ENCODE measurements at regions not wholly inside any gene's neighbourhood (a gene's known extent, or its start where the extent isn't known, plus 50 kb on each side); places are given as distances from the start of the nearest gene placed in this dataset.

DNA sequence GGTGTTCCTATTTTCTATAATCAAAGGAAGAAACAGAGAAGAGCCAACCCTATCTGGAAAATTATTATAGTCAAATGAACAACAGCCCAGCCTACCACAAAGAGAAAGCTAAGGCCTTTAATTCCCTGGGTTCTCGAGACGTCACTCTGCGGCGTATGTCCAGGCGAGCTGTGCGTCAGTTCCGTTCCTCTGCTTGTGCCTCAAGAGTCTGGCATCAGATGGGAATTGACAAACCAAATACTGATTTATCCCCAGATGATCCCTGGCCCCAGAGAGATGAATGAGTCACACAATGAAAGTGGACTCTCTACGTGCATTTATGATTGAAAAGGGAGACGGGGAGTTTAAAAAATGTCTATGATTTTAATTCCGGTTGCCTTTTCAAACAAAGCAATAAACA, 151.6 kb upstream of the PDE10A start:
- Histone ChIP-seq H3K4me3 (no peak overlapping the region), H3K9me3 (ENCODE audit: low read depth, low read length) (no peaks in the 10 kb centered on the region), H3K36me3 (ENCODE audit: insufficient read depth, low read length) (no peaks in the 10 kb centered on the region), H3K9ac (ENCODE audit: insufficient read length) (no peak overlapping the region), H3K27ac (no peak overlapping the region)
- no peak for DNase-seq (ENCODE audit: low read depth, low spot score)
- TF ChIP-seq EZH2 (IDR thresholded peaks at IDR 0.05) (no peak), POLR2AphosphoS5 (IDR thresholded peaks at IDR 0.05; ENCODE audit: borderline replicate concordance, low read depth, low read length) (no peak), FOXP2 (optimal IDR thresholded peaks at IDR 0.05; ENCODE audit: control extremely low read depth, extremely low read length, insufficient read depth) (no peak)

DNA sequence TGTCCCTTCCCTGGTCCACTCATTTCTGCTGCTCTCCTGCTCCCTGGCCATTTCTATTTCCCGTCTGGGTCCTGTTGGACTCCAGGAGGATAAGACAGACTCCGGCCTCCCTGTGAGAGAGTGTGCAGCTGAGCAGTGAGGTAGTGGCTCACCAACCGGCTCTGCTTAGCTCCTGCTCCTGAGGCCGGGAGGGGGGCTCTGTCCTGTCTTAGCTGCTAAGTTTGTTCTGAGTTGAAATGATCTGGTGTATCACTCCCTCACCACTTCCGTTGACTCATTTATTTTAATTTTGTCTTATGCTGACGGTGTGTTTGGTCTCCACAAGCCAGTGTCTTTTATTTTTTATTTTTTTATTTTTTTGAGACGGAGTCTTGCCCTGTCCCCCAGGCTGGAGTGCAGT, 148.5 kb upstream of the PDE10A start:
- DNase-seq (ENCODE audit: low read depth, low spot score) = no peak
- H3K9me3 ChIP-seq (ENCODE audit: low read depth, low read length) = no peaks in the 10 kb centered on the region

DNA sequence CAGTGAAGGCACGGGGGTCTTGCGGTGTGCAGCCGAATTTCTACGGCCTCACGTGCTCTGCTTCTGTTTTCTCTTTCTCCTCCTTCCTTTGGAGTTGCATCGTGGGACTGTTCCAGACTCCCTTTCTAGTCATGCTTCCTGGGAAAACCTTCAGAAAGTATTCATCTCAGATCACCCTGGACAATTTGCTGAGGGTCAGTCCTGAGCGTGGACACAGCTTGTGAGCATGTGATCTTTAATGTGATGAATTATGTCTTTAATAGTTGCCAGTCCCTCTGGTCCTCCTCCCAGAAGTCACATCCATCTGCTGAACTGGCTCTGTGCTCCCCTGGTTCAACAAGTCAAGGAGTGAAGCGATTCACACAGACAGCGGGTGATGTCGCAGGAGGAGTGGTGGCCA, 145.0 kb upstream of the PDE10A start:
- Histone ChIP-seq H3K9ac (ENCODE audit: insufficient read length) (no peak overlapping the region), H3K4me3 (no peak overlapping the region), H3K36me3 (ENCODE audit: insufficient read depth, low read length) (no peaks in the 10 kb centered on the region), H3K9me3 (ENCODE audit: low read depth, low read length) (no peaks in the 10 kb centered on the region), H3K27ac (no peak overlapping the region)
- TF ChIP-seq EZH2 (IDR thresholded peaks at IDR 0.05) (no peak), POLR2AphosphoS5 (IDR thresholded peaks at IDR 0.05; ENCODE audit: borderline replicate concordance, low read depth, low read length) (no peak), FOXP2 (optimal IDR thresholded peaks at IDR 0.05; ENCODE audit: control extremely low read depth, extremely low read length, insufficient read depth) (no peak)
- no peak for DNase-seq (ENCODE audit: low read depth, low spot score)

More for the DNA sequence above, 148.5 kb upstream of the PDE10A start:
- H3K4me3 ChIP-seq = no peak overlapping the region
- no peak overlapping the region for H3K9ac ChIP-seq (ENCODE audit: insufficient read length)
- TF ChIP-seq FOXP2 (optimal IDR thresholded peaks at IDR 0.05; ENCODE audit: control extremely low read depth, extremely low read length, insufficient read depth) (no peak), EZH2 (IDR thresholded peaks at IDR 0.05) (no peak), POLR2AphosphoS5 (IDR thresholded peaks at IDR 0.05; ENCODE audit: borderline replicate concordance, low read depth, low read length) (no peak)
- no peak overlapping the region for H3K27ac ChIP-seq
- H3K36me3 ChIP-seq (ENCODE audit: insufficient read depth, low read length) = no peaks in the 10 kb centered on the region

DNA sequence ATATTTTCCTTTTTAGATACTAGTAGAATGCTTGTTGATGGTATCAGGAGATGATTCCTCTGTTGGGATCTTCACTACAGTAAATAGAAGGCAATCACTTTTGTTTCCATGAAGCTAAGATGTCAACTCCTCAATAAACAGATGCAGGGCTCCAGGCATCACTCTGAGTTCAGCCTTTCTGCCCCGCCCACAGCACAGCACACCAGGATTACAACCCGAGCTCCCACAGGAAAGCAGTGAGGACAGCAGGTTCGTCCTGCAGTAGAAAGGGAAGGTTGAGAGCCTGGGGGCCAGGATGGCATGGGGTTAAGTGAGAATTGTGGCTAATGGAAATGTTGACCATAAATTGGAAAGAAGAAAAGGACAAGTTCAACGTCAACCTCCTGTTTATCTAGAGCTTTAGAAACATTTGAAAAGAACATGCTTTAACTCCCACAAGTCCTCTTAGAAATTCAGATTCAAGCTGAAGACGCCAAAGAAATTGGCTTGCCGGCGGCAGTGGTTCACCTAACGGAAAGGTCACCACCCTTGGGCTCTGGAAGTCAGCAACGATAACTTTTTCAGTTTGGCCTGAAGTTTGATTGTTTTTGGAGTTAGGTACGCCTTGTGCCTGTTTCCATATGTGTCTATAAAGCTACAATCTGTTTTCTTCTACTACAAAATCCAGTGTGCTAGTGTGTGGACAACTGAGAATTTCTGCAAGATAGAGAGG, 144.4 kb upstream of the PDE10A start:
- Histone ChIP-seq H3K9ac (ENCODE audit: insufficient read length) (no peak overlapping the region), H3K9me3 (ENCODE audit: low read depth, low read length) (no peaks in the 10 kb centered on the region), H3K36me3 (ENCODE audit: insufficient read depth, low read length) (no peaks in the 10 kb centered on the region), H3K27ac (no peak overlapping the region), H3K4me3 (no peak overlapping the region)
- DNase-seq (ENCODE audit: low read depth, low spot score) = no peak
- no peak for TF ChIP-seq FOXP2 (optimal IDR thresholded peaks at IDR 0.05; ENCODE audit: control extremely low read depth, extremely low read length, insufficient read depth)
- TF ChIP-seq EZH2 (IDR thresholded peaks at IDR 0.05) = no peak
- no peak for TF ChIP-seq POLR2AphosphoS5 (IDR thresholded peaks at IDR 0.05; ENCODE audit: borderline replicate concordance, low read depth, low read length)

DNA sequence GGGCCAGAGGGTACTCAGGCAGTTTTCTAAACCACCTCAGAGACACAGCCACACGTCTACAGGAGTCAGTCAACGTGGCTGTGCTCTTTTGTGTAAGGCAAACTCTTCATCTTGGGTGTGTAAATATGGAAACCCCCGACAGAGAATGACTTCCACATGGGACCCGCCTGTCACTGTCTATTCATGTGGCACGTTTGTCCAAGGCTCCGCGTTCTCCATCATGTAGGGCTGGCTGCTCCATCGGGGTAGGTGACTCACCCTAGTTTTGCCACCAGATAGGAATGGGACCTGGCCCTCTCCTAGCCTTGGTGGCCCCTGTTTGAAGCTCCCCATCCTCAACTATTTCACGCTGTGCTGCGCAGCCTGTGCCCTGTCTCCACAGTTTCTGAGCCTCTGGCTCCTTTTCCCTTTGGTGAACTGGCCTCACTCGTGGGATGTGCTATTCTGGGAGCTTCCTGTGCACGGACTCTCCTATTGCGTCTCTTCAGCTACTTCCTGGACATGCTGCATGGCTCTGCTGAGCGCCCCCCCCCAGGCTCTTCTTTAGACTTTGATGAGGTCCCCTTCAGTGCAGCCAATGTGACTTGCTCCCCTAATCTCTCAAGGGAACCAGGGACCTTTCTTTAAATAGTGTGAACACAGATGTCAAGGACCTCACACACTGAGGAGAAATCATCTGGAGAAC, 143.2 kb upstream of the PDE10A start:
- DNase-seq (ENCODE audit: low read depth, low spot score) = no peak
- Histone ChIP-seq H3K9ac (ENCODE audit: insufficient read length) (no peak overlapping the region), H3K9me3 (ENCODE audit: low read depth, low read length) (no peaks in the 10 kb centered on the region), H3K4me3 (no peak overlapping the region), H3K27ac (no peak overlapping the region), H3K36me3 (ENCODE audit: insufficient read depth, low read length) (no peaks in the 10 kb centered on the region)
- no peak for TF ChIP-seq EZH2 (IDR thresholded peaks at IDR 0.05)
- no peak for TF ChIP-seq POLR2AphosphoS5 (IDR thresholded peaks at IDR 0.05; ENCODE audit: borderline replicate concordance, low read depth, low read length)
- TF ChIP-seq FOXP2 (optimal IDR thresholded peaks at IDR 0.05; ENCODE audit: control extremely low read depth, extremely low read length, insufficient read depth) = no peak

DNA sequence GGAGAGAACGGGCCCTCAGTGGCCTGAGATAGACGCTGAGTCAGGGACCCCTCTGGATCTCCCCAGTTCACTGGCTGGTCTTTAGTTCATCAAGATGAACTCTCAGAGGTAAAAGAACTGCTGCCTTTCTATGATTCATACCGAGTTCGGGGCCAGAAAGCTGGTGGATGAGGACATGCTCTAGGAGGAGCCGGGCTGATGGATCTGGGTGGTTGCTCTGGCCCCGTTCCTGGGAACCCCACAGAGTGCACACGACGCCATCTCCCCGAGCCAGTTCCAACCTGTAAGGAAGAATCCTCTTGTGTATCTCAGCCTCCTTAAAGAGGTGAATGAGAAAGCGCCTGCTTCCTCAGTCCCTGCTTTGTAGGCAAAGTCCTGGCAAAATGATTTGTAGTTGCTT, 142.6 kb upstream of the PDE10A start:
- TF ChIP-seq EZH2 (IDR thresholded peaks at IDR 0.05) (no peak), POLR2AphosphoS5 (IDR thresholded peaks at IDR 0.05; ENCODE audit: borderline replicate concordance, low read depth, low read length) (no peak), FOXP2 (optimal IDR thresholded peaks at IDR 0.05; ENCODE audit: control extremely low read depth, extremely low read length, insufficient read depth) (no peak)
- no peak overlapping the region for H3K4me3 ChIP-seq
- DNase-seq (ENCODE audit: low read depth, low spot score) = no peak
- H3K36me3 ChIP-seq (ENCODE audit: insufficient read depth, low read length) = no peaks in the 10 kb centered on the region
- H3K9ac ChIP-seq (ENCODE audit: insufficient read length) = no peak overlapping the region
- H3K27ac ChIP-seq = no peak overlapping the region
- no peaks in the 10 kb centered on the region for H3K9me3 ChIP-seq (ENCODE audit: low read depth, low read length)

DNA sequence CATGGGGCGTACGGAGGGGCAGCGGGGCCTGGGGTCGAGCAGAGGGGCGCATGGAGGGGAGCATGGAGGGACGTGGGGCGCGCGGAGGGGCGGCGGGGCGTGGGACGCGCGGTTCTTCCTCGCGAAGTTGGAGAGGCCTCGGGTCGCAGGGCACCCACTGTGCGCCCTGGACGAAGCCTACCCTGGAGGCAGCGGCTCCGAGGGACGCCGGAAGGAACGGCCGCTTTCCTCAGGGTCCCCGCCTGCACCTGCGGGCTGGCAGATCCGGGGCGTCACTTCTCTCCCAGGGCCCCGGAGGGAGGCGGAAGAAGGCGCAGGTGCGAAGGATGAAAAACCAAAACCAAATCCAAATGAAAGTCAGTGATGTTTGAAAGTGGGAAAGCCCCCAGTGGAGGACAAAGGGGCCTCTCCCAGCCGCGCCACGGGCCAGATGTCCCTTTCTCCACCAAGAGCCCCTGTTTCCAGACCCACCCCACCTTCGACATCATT, 142.1 kb upstream of the PDE10A start:
- no peaks in the 10 kb centered on the region for H3K36me3 ChIP-seq (ENCODE audit: insufficient read depth, low read length)
- no peak overlapping the region for H3K27ac ChIP-seq
- DNase-seq (ENCODE audit: low read depth, low spot score) = no peak
- TF ChIP-seq FOXP2 (optimal IDR thresholded peaks at IDR 0.05; ENCODE audit: control extremely low read depth, extremely low read length, insufficient read depth) = no peak
- no peak for TF ChIP-seq POLR2AphosphoS5 (IDR thresholded peaks at IDR 0.05; ENCODE audit: borderline replicate concordance, low read depth, low read length)
- no peak for TF ChIP-seq EZH2 (IDR thresholded peaks at IDR 0.05)
- H3K9me3 ChIP-seq (ENCODE audit: low read depth, low read length) = no peaks in the 10 kb centered on the region
- no peak overlapping the region for H3K9ac ChIP-seq (ENCODE audit: insufficient read length)
- H3K4me3 ChIP-seq = no peak overlapping the region

DNA sequence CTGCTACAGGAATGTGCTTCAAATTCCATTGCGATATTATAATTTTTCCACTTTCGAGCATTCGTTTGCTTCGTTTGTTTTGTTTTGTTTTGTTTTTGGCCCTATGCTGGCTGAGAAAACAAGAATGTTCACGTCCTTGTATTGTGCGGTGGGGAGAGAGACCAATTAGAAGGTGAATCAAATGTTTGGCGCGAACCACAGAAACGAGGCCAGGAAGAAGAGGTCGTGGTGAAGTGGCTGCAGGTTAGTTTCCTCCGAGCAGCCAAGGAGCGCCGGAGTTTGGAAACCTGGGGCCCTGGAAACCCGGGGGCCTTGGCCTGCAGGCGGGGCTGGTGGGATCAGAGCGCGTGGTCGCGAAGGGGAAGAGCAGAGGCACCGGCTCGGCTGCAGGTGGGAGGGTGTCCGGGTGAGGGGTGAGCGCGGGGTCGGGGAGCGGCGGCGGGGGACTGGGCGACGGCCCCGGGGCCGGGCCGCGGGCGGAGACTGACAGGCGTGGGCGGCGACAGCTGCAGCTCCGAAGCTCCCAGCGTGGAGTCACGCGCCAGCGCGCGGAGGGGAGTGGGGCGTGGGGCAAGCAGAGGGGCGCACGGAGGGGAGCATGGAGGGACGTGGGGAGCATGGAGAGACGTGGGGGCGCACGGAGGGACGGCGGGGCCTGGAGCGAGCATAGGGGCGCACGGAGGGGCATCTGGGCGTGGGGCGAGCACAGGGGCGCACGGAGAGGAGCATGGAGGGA, 141.5 kb upstream of the PDE10A start:
- DNase-seq (ENCODE audit: low read depth, low spot score) = no peak
- TF ChIP-seq FOXP2 (optimal IDR thresholded peaks at IDR 0.05; ENCODE audit: control extremely low read depth, extremely low read length, insufficient read depth) = no peak
- TF ChIP-seq POLR2AphosphoS5 (IDR thresholded peaks at IDR 0.05; ENCODE audit: borderline replicate concordance, low read depth, low read length) = no peak
- TF ChIP-seq EZH2 (IDR thresholded peaks at IDR 0.05) = no peak
- Histone ChIP-seq H3K9ac (ENCODE audit: insufficient read length) (no peak overlapping the region), H3K36me3 (ENCODE audit: insufficient read depth, low read length) (no peaks in the 10 kb centered on the region), H3K4me3 (no peak overlapping the region), H3K9me3 (ENCODE audit: low read depth, low read length) (no peaks in the 10 kb centered on the region), H3K27ac (no peak overlapping the region)

Measured in SK-N-MC (cell line).